ENCODE measurements at regions not wholly inside any gene's neighbourhood (a gene's known extent, or its start where the extent isn't known, plus 50 kb on each side); places are given as distances from the start of the nearest gene placed in this dataset.

GRCh38 chr4:59553063-59553720 is 1646.9 kb upstream of the ADGRL3 start (continued):
- TF ChIP-seq PRDM15 (CRISPR knock-in tag; IDR thresholded peaks at IDR 0.05) (no peak), JUNB (IDR thresholded peaks at IDR 0.05) (peak; percentile 55), STAT3 (IDR thresholded peaks at IDR 0.05; ENCODE audit: low read depth, low read length) (no peak), CTCF (IDR thresholded peaks at IDR 0.05 in 2 of 3, conservative IDR thresholded peaks at IDR 0.05 in 1 of 3; ENCODE audit: control insufficient read depth in 2 of 3, extremely low read depth in 1 of 3, insufficient read depth in 1 of 3, low read depth in 3 of 3, low read length in 3 of 3) (no peak), MEF2A (IDR thresholded peaks at IDR 0.05; ENCODE audit: insufficient read depth, low read depth, low read length) (0 out of 2 replicates have a peak, but pooled peaks have one; percentile 26), GATAD2B (conservative IDR thresholded peaks at IDR 0.05; ENCODE audit: low read depth) (no peak), STAT1 (conservative IDR thresholded peaks at IDR 0.05) (no peak), E2F8 (IDR thresholded peaks at IDR 0.05; ENCODE audit: low read depth, partially characterized antibody) (no peak), TCF7 (IDR thresholded peaks at IDR 0.05; ENCODE audit: borderline replicate concordance) (no peak), IKZF1 (conservative IDR thresholded peaks at IDR 0.05) (0 out of 2 replicates have a peak, but pooled peaks have one; percentile 16), CUX1 (IDR thresholded peaks at IDR 0.05; ENCODE audit: insufficient replicate concordance, low read depth, low read length) (no peak), SPI1 (IDR thresholded peaks at IDR 0.05; ENCODE audit: borderline replicate concordance, insufficient read depth, low read depth, low read length) (no peak), CREM (IDR thresholded peaks at IDR 0.05; ENCODE audit: low read depth) (0 out of 2 replicates have a peak, but pooled peaks have one; percentile 16), FOXM1 (IDR thresholded peaks at IDR 0.05; ENCODE audit: low read depth, low read length) (no peak), SP1 (IDR thresholded peaks at IDR 0.05; ENCODE audit: low read depth, low read length) (peak; percentile 14)

Measured in GM12878 (cell line).